Stimulated activated CD8-positive, alpha-beta memory T cell treated with anti-CD3 and anti-CD28 coated beads, Interleukin-4, amount 100 ng/mL, for 24 hours (primary cell): ENCODE measurements at regions not wholly inside any gene's neighbourhood (a gene's known extent, or its start where the extent isn't known, plus 50 kb on each side); places are given as distances from the start of the nearest gene placed in this dataset.
"Not testable (repeated sequence)": the region's sequence is repeated elsewhere in the genome, so short reads cannot be mapped to it uniquely, and the experiment has no call there.

ENCODE experiments used
- DNase-seq: peaks from one replicate; pipeline ENCODE4 v3.0.0-alpha.2; 2020; ENCODE audit warnings: low read depth

GRCh38 chr6:103036846-103037245, 1643.3 kb downstream of the GRIK2 start:
- DNase-seq: no peak

GRCh38 chr6:103027271-103027931, 1633.9 kb downstream of the GRIK2 start:
- no peak for DNase-seq

- DNase-seq: no peak
These were observed 1624.9 kb downstream of the GRIK2 start for GRCh38 chr6:103018426-103018825.

GRCh38 chr6:103017878-103018277, 1624.4 kb downstream of the GRIK2 start:
- no peak for DNase-seq

GRCh38 chr6:103011605-103012004, 1618.1 kb downstream of the GRIK2 start:
- no peak for DNase-seq

- DNase-seq: no peak
These were observed 1608.8 kb downstream of the GRIK2 start for GRCh38 chr6:103002282-103002681.

GRCh38 chr6:103001724-103002123, 1608.2 kb downstream of the GRIK2 start:
- DNase-seq: no peak

- no peak for DNase-seq
These were observed 1607.2 kb downstream of the GRIK2 start for GRCh38 chr6:103000688-103001087.

GRCh38 chr6:102995491-102995890, 1602.0 kb downstream of the GRIK2 start:
- no peak for DNase-seq

GRCh38 chr6:102994866-102995265, 1601.4 kb downstream of the GRIK2 start:
- DNase-seq: no peak

GRCh38 chr6:102986086-102986485, 1592.6 kb downstream of the GRIK2 start:
- no peak for DNase-seq

GRCh38 chr6:102984357-102984756, 1590.8 kb downstream of the GRIK2 start:
- no peak for DNase-seq

GRCh38 chr6:102981490-102982015, 1588.0 kb downstream of the GRIK2 start:
- no peak for DNase-seq

- no peak for DNase-seq
These were observed 1587.4 kb downstream of the GRIK2 start for GRCh38 chr6:102980951-102981350.

GRCh38 chr6:102961902-102962301, 1568.4 kb downstream of the GRIK2 start:
- DNase-seq: no peak

- DNase-seq: no peak
These were observed 1557.5 kb downstream of the GRIK2 start for GRCh38 chr6:102950967-102951366.

- DNase-seq: no peak
These were observed 1551.0 kb downstream of the GRIK2 start for GRCh38 chr6:102944475-102944874.

- no peak for DNase-seq
These were observed 1548.7 kb downstream of the GRIK2 start for GRCh38 chr6:102942206-102942605.

GRCh38 chr6:102936959-102937358, 1543.5 kb downstream of the GRIK2 start:
- DNase-seq: no peak

- no peak for DNase-seq
These were observed 1534.6 kb downstream of the GRIK2 start for GRCh38 chr6:102928109-102928508.

GRCh38 chr6:102918161-102918560, 1524.7 kb downstream of the GRIK2 start:
- no peak for DNase-seq

- no peak for DNase-seq
These were observed 1518.1 kb downstream of the GRIK2 start for GRCh38 chr6:102911571-102911970.

- not testable (repeated sequence) for DNase-seq
These were observed 1517.2 kb downstream of the GRIK2 start for GRCh38 chr6:102910701-102911139.

- DNase-seq: no peak
These were observed 1513.7 kb downstream of the GRIK2 start for GRCh38 chr6:102907181-102907580.
